ENCODE measurements at regions not wholly inside any gene's neighbourhood (a gene's known extent, or its start where the extent isn't known, plus 50 kb on each side); places are given as distances from the start of the nearest gene placed in this dataset.

- in situ Hi-C loops (cut with MboI; ENCODE audit: low sequenced_read_pairs, unreplicated experiment): no loop called here
- DNase-seq (ENCODE audit: low spot score): no peak
- no peak for TF ChIP-seq CTCF (IDR thresholded peaks at IDR 0.05; ENCODE audit: borderline replicate concordance, control extremely low read depth, extremely low read depth, insufficient read depth, missing control alignments)
Observed at GRCh38 chr15:95888762-95889161, 441.7 kb upstream of the NR2F2 start.

GRCh38 chr15:95894407-95894956 lies 436.0 kb upstream of the NR2F2 start:
- TF ChIP-seq CTCF (IDR thresholded peaks at IDR 0.05; ENCODE audit: borderline replicate concordance, control extremely low read depth, extremely low read depth, insufficient read depth, missing control alignments): no peak
- in situ Hi-C loops (cut with MboI; ENCODE audit: low sequenced_read_pairs, unreplicated experiment): no loop called here
- no peak for DNase-seq (ENCODE audit: low spot score)

GRCh38 chr15:95895508-95895907 lies 435.0 kb upstream of the NR2F2 start:
- DNase-seq (ENCODE audit: low spot score): no peak
- no peak for TF ChIP-seq CTCF (IDR thresholded peaks at IDR 0.05; ENCODE audit: borderline replicate concordance, control extremely low read depth, extremely low read depth, insufficient read depth, missing control alignments)
- in situ Hi-C loops (cut with MboI; ENCODE audit: low sequenced_read_pairs, unreplicated experiment): no loop called here

- no peak for DNase-seq (ENCODE audit: low spot score)
- in situ Hi-C loops (cut with MboI; ENCODE audit: low sequenced_read_pairs, unreplicated experiment): no loop called here
- TF ChIP-seq CTCF (IDR thresholded peaks at IDR 0.05; ENCODE audit: borderline replicate concordance, control extremely low read depth, extremely low read depth, insufficient read depth, missing control alignments): no peak
Observed at GRCh38 chr15:95897651-95898050, 432.8 kb upstream of the NR2F2 start.

GRCh38 chr15:95898761-95899160 lies 431.7 kb upstream of the NR2F2 start:
- in situ Hi-C loops (cut with MboI; ENCODE audit: low sequenced_read_pairs, unreplicated experiment): no loop called here
- no peak for DNase-seq (ENCODE audit: low spot score)
- no peak for TF ChIP-seq CTCF (IDR thresholded peaks at IDR 0.05; ENCODE audit: borderline replicate concordance, control extremely low read depth, extremely low read depth, insufficient read depth, missing control alignments)

- in situ Hi-C loops (cut with MboI; ENCODE audit: low sequenced_read_pairs, unreplicated experiment): no loop called here
- TF ChIP-seq CTCF (IDR thresholded peaks at IDR 0.05; ENCODE audit: borderline replicate concordance, control extremely low read depth, extremely low read depth, insufficient read depth, missing control alignments): no peak
- no peak for DNase-seq (ENCODE audit: low spot score)
Observed at GRCh38 chr15:95901271-95901670, 429.2 kb upstream of the NR2F2 start.

- in situ Hi-C loops (cut with MboI; ENCODE audit: low sequenced_read_pairs, unreplicated experiment): no loop called here
- no peak for TF ChIP-seq CTCF (IDR thresholded peaks at IDR 0.05; ENCODE audit: borderline replicate concordance, control extremely low read depth, extremely low read depth, insufficient read depth, missing control alignments)
- DNase-seq (ENCODE audit: low spot score): no peak
Observed at GRCh38 chr15:95902606-95903005, 427.9 kb upstream of the NR2F2 start.
